GM12892 (cell line): ENCODE measurements at regions not wholly inside any gene's neighbourhood (a gene's known extent, or its start where the extent isn't known, plus 50 kb on each side); places are given as distances from the start of the nearest gene placed in this dataset.

Source experiments
- POLR2A ChIP-seq: IDR thresholded peaks from 2 replicates; pipeline ENCODE4 v1.6.1; 2011; ENCODE audit warnings: low read depth, low read length, control low read depth
- TAF1 ChIP-seq: IDR thresholded peaks from 2 replicates; pipeline ENCODE4 v1.6.1; 2011; ENCODE audit warnings: low read depth, mild to moderate bottlenecking, control low read depth, low read length, borderline replicate concordance

- TF ChIP-seq TAF1 (no peak), POLR2A (no peak)
Observed at GRCh38 chr2:175256806-175257585, 75.5 kb upstream of the ATP5MC3 start.
